Muscle layer of duodenum (tissue), 2 donors: ENCODE measurements at regions not wholly inside any gene's neighbourhood (a gene's known extent, or its start where the extent isn't known, plus 50 kb on each side); places are given as distances from the start of the nearest gene placed in this dataset.

Experiments
- H3K27ac ChIP-seq: one replicate; pipeline ENCODE4 v1.7.0; 2013; ENCODE audit warnings: mild to moderate bottlenecking, low read length
- H3K27me3 ChIP-seq: one replicate; pipeline ENCODE4 v1.7.0; 2013; ENCODE audit warnings: low read depth, mild to moderate bottlenecking, control low read depth, low read length
- H3K36me3 ChIP-seq, 2 donors: one replicate each; pipeline ENCODE4 v1.7.0; 2013; ENCODE audit warnings: low read length in 2 of 2, control low read depth in 1 of 2, mild to moderate bottlenecking in 1 of 2; ENCODE audit not compliant: insufficient read depth in 2 of 2, control insufficient read depth in 1 of 2
- H3K4me1 ChIP-seq, 2 donors: one replicate each; pipeline ENCODE4 v1.7.0; 2013; ENCODE audit warnings: low read length in 2 of 2, mild to moderate bottlenecking in 2 of 2, control low read depth in 1 of 2, moderate library complexity in 1 of 2; ENCODE audit not compliant: insufficient read depth in 2 of 2, control insufficient read depth in 1 of 2
- H3K4me3 ChIP-seq, 2 donors: one replicate each; pipeline ENCODE4 v1.7.0; 2013; ENCODE audit warnings: low read length in 2 of 2, low read depth in 1 of 2, mild to moderate bottlenecking in 1 of 2
- H3K9me3 ChIP-seq, 2 donors: one replicate each; pipeline ENCODE4 v1.7.0; 2013; ENCODE audit warnings: low read length in 2 of 2, control low read depth in 1 of 2, mild to moderate bottlenecking in 1 of 2; ENCODE audit not compliant: control insufficient read depth in 1 of 2
- donor health status: healthy.

DNA sequence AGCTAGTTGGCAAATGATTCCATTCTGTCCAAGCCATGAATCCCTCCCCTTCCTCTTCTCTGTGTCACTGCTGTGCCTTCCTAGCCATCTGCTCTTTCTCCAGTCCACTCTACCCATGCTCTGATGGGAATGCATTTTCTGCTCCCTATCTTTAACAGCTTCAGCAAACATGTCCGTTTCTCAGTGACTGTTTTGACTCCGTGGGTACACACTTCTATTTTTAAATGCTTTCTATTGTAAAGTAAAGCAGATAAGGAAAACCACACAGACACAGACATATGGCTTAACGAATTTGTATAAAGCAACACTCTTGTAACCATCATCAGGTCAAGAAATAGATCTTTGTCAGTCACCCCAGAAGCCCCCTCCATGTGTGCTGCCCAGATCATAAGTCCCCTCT lies 72.4 kb upstream of the KLHL13 start:
- Histone ChIP-seq H3K4me3 (no peak overlapping the region), H3K36me3 (no peaks in the 10 kb centered on the region), H3K27ac (no peak overlapping the region), H3K4me1 (peaks cover 0 to 7% of the 10 kb centered on the region in 2 donors), H3K27me3 (no peaks in the 10 kb centered on the region), H3K9me3 (no peaks in the 10 kb centered on the region)

- no peaks in the 10 kb centered on the region for H3K36me3 ChIP-seq
- H3K27ac ChIP-seq: no peak overlapping the region
- H3K27me3 ChIP-seq: no peaks in the 10 kb centered on the region
- H3K4me1 ChIP-seq: peaks cover 0 to 7% of the 10 kb centered on the region in 2 donors
- no peaks in the 10 kb centered on the region for H3K9me3 ChIP-seq
- no peak overlapping the region for H3K4me3 ChIP-seq
These were observed 73.0 kb upstream of the KLHL13 start for GRCh38 chrX:118189628-118190027.

DNA sequence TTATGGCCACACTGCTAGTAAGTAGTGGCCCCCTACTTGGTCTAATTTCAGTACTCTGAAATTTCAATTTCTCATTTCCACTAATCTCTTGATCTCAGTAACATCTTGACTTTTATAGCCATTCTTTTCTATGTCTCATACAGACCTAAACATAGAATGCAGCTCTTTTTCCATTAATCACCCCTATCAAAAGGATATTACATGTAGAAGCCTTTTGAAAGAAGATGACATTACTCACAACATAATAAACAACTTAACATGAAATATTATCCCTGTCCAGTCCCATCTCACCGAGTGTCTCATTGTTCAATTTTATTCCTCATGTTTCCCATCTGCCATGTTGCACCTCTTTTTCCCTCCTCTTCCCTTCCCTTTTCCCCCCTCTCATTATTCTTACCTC lies 81.1 kb upstream of the KLHL13 start:
- H3K9me3 ChIP-seq: no peaks in the 10 kb centered on the region
- H3K36me3 ChIP-seq: no peaks in the 10 kb centered on the region
- H3K27me3 ChIP-seq: no peaks in the 10 kb centered on the region
- no peaks in the 10 kb centered on the region for H3K4me1 ChIP-seq
- no peak overlapping the region for H3K4me3 ChIP-seq
- H3K27ac ChIP-seq: no peak overlapping the region

DNA sequence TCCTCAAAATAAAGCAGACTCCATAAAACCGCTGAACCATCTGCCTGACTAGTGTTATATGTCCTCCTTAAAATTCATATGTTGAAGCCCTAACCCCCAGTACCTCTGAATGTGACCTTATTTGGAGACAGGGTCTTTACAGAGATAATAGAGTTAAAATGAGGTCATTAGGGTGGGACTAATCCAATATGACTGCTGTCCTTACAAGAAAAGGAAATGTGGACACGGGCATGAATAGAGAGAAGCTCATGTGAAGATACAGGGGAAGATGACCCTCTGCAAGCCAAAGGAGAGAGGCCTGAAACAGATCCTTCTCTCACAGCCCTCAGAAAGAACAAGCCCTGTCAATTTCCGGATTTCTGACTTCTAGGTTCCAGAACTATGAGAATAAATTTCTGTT lies 82.0 kb upstream of the KLHL13 start:
- H3K4me3 ChIP-seq: no peak overlapping the region
- H3K36me3 ChIP-seq: no peaks in the 10 kb centered on the region
- H3K4me1 ChIP-seq: no peaks in the 10 kb centered on the region
- no peaks in the 10 kb centered on the region for H3K9me3 ChIP-seq
- H3K27me3 ChIP-seq: no peaks in the 10 kb centered on the region
- H3K27ac ChIP-seq: no peak overlapping the region

GRCh38 chrX:118199997-118200396 lies 83.4 kb upstream of the KLHL13 start:
- Histone ChIP-seq H3K27me3 (no peaks in the 10 kb centered on the region), H3K36me3 (no peaks in the 10 kb centered on the region), H3K4me3 (no peak overlapping the region), H3K9me3 (no peaks in the 10 kb centered on the region), H3K4me1 (no peaks in the 10 kb centered on the region), H3K27ac (no peak overlapping the region)

GRCh38 chrX:118205421-118206395 lies 89.1 kb upstream of the KLHL13 start:
- Histone ChIP-seq H3K9me3 (no peaks in the 10 kb centered on the region), H3K4me1 (peaks cover 0 to 7% of the 10 kb centered on the region in 2 donors), H3K27me3 (no peaks in the 10 kb centered on the region), H3K4me3 (no peak overlapping the region), H3K36me3 (no peaks in the 10 kb centered on the region), H3K27ac (no peak overlapping the region)

GRCh38 chrX:118207831-118208453 lies 91.3 kb upstream of the KLHL13 start:
- Histone ChIP-seq H3K4me3 (no peak overlapping the region), H3K27ac (no peak overlapping the region)

DNA sequence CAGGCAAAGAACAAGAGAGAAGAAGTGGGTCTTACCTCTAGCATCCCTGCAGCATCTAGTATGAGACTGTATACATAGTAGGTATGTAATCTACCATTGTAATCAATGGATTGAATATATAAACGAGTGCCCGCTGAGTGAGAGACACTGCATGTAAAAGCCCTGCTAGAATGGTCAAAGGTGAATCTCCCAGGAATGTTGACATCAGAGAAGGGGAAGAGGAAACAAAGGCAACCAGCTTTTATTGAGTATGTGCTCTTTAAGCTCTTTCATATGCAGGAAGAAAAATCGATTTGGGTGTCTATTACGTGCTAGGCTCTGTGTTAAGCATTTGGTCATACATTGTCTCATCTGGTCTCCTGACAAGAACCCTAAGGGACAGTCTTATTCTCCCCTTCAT lies 91.9 kb upstream of the KLHL13 start:
- H3K36me3 ChIP-seq: no peaks in the 10 kb centered on the region
- no peak overlapping the region for H3K27ac ChIP-seq
- H3K27me3 ChIP-seq: no peaks in the 10 kb centered on the region
- peaks cover 0 to 7% of the 10 kb centered on the region in 2 donors for H3K4me1 ChIP-seq
- H3K4me3 ChIP-seq: no peak overlapping the region
- no peaks in the 10 kb centered on the region for H3K9me3 ChIP-seq

More at GRCh38 chrX:118207831-118208453, 91.3 kb upstream of the KLHL13 start:
- Histone ChIP-seq H3K36me3 (no peaks in the 10 kb centered on the region), H3K9me3 (no peaks in the 10 kb centered on the region), H3K4me1 (peaks cover 0 to 7% of the 10 kb centered on the region in 2 donors), H3K27me3 (no peaks in the 10 kb centered on the region)

GRCh38 chrX:118211891-118212816 lies 95.5 kb upstream of the KLHL13 start:
- no peaks in the 10 kb centered on the region for H3K9me3 ChIP-seq
- no peak overlapping the region for H3K4me3 ChIP-seq
- no peaks in the 10 kb centered on the region for H3K27me3 ChIP-seq
- H3K36me3 ChIP-seq: no peaks in the 10 kb centered on the region
- peaks cover 0 to 10% of the 10 kb centered on the region in 2 donors for H3K4me1 ChIP-seq
- no peak overlapping the region for H3K27ac ChIP-seq

DNA sequence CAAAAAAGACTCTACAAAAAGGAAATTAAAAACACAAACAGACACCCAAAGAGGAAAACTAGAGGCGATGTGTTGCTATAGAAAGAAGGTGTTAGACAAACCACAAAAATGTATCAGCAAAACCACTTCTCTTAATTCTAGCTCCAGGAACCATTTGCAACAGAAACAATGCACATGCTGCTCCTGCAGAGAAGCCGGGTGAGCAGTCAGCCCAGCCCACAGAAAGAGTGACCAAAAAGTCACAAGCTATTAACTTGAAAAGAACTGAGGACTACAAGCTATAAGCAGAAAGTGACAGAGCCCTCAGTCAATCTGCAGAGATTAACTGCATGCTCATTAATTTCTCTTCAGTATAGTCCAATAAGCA lies 96.2 kb upstream of the KLHL13 start:
- Histone ChIP-seq H3K9me3 (no peaks in the 10 kb centered on the region), H3K4me3 (no peak overlapping the region), H3K27ac (no peak overlapping the region), H3K27me3 (no peaks in the 10 kb centered on the region), H3K4me1 (peaks cover 0 to 6% of the 10 kb centered on the region in 2 donors), H3K36me3 (no peaks in the 10 kb centered on the region)

DNA sequence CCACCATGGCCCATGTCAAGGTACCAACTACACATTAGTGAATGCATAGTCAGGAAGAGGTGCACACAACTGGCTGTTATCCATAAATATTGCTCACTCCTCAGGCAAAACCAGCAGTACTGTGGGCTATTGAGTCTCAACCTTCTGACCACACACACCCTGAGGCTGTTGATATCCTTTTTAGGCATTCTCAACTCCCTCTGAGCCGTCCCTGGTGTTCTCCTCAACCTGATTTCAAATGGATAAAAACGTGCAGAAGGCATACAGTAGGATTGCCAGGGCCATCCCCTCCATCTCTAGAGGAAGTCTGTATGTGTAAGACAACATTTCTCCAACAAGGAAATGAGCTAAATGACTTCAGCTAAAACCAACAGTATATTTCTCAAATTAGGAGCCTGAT lies 98.7 kb upstream of the KLHL13 start:
- Histone ChIP-seq H3K36me3 (no peaks in the 10 kb centered on the region), H3K27me3 (no peaks in the 10 kb centered on the region), H3K4me3 (no peak overlapping the region), H3K4me1 (peaks cover 0 to 3% of the 10 kb centered on the region in 2 donors), H3K9me3 (no peaks in the 10 kb centered on the region), H3K27ac (no peak overlapping the region)
